ENCODE measurements at regions not wholly inside any gene's neighbourhood (a gene's known extent, or its start where the extent isn't known, plus 50 kb on each side); places are given as distances from the start of the nearest gene placed in this dataset.

DNA sequence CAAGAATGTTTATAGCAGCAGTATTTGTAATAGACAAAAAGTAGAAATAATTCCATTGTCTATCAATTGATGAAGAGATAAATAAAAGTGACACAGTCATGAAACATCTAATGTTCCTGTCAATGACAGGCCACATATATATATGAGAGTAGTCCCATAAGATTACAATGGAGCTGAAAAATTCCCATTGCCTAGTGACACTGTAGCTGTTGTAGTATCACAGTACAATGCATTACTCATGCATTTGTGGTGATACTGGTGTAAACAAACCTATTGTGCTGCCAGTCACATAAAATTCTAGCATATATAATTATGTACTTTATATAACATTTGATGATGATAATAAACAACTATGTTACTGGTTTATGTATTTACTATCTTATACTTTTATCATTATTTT is 141.9 kb upstream of the LYPLAL1 start:
- intact Hi-C loops (cut with micrococcal nuclease) = no loop called here
- no peaks in the 10 kb centered on the region for H3K27me3 ChIP-seq (ENCODE audit: insufficient read depth, low read length)
- no peak overlapping the region for H2AFZ ChIP-seq (ENCODE audit: low read depth, low read length, poor library complexity, severe bottlenecking)
- H3K9me2 ChIP-seq (ENCODE audit: insufficient read depth) = no peaks in the 10 kb centered on the region
- ChIA-PET CTCF (no interaction called here), RAD21 (ENCODE audit: low non-redundant PET in 1 of 2, low total read pairs in 2 of 2, uncharacterized antibody in 2 of 2, unreplicated experiment in 2 of 2) (no interaction called here), POLR2A (no interaction called here)
- ATAC-seq = no peak
- no peak overlapping the region for H3K4me2 ChIP-seq (ENCODE audit: low read length)
- no peaks in the 10 kb centered on the region for H3K79me2 ChIP-seq (ENCODE audit: insufficient read depth, low read length)
- no peak for DNase-seq (ENCODE audit: low read depth, low spot score)
- no peaks in the 10 kb centered on the region for H4K20me1 ChIP-seq (ENCODE audit: insufficient read depth)
- H3K9ac ChIP-seq (ENCODE audit: low read length) = no peak overlapping the region
- no peak overlapping the region for H3K4me3 ChIP-seq (replicated peaks in 1 of 2; ENCODE audit: low read depth in 1 of 2, low read length in 2 of 2)
- H3K36me3 ChIP-seq (ENCODE audit: control insufficient read depth in 1 of 2, insufficient read depth in 2 of 2, low read length in 2 of 2) = no peaks in the 10 kb centered on the region
- BruUV-seq (replicated peaks) = no TSS peak
- H3K4me1 ChIP-seq (ENCODE audit: control insufficient read depth in 1 of 2, insufficient read depth in 2 of 2, low read length in 2 of 2) = no peaks in the 10 kb centered on the region
- H3K27ac ChIP-seq (ENCODE audit: low read depth, low read length) = no peak overlapping the region
- no peaks in the 10 kb centered on the region for H3K9me3 ChIP-seq (ENCODE audit: control insufficient read depth in 1 of 2, insufficient read depth in 1 of 2, low read depth in 1 of 2, low read length in 2 of 2)
- TF ChIP-seq, protein P1, sequence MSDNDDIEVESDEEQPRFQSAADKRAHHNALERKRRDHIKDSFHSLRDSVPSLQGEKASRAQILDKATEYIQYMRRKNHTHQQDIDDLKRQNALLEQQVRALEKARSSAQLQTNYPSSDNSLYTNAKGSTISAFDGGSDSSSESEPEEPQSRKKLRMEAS (IDR thresholded peaks at IDR 0.05) = no peak
- TF ChIP-seq, protein P2, sequence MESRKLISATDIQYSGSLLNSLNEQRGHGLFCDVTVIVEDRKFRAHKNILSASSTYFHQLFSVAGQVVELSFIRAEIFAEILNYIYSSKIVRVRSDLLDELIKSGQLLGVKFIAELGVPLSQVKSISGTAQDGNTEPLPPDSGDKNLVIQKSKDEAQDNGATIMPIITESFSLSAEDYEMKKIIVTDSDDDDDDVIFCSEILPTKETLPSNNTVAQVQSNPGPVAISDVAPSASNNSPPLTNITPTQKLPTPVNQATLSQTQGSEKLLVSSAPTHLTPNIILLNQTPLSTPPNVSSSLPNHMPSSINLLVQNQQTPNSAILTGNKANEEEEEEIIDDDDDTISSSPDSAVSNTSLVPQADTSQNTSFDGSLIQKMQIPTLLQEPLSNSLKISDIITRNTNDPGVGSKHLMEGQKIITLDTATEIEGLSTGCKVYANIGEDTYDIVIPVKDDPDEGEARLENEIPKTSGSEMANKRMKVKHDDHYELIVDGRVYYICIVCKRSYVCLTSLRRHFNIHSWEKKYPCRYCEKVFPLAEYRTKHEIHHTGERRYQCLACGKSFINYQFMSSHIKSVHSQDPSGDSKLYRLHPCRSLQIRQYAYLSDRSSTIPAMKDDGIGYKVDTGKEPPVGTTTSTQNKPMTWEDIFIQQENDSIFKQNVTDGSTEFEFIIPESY (IDR thresholded peaks at IDR 0.05; ENCODE audit: extremely low read depth, insufficient replicate concordance, low read length) = no peak
- TF ChIP-seq, protein P3, sequence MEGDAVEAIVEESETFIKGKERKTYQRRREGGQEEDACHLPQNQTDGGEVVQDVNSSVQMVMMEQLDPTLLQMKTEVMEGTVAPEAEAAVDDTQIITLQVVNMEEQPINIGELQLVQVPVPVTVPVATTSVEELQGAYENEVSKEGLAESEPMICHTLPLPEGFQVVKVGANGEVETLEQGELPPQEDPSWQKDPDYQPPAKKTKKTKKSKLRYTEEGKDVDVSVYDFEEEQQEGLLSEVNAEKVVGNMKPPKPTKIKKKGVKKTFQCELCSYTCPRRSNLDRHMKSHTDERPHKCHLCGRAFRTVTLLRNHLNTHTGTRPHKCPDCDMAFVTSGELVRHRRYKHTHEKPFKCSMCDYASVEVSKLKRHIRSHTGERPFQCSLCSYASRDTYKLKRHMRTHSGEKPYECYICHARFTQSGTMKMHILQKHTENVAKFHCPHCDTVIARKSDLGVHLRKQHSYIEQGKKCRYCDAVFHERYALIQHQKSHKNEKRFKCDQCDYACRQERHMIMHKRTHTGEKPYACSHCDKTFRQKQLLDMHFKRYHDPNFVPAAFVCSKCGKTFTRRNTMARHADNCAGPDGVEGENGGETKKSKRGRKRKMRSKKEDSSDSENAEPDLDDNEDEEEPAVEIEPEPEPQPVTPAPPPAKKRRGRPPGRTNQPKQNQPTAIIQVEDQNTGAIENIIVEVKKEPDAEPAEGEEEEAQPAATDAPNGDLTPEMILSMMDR (IDR thresholded peaks at IDR 0.05 in 2 of 3, conservative IDR thresholded peaks at IDR 0.05 in 1 of 3; ENCODE audit: borderline replicate concordance in 1 of 3, insufficient read depth in 1 of 3, low read depth in 2 of 3, low read length in 2 of 3) = no peak
- no peak for TF ChIP-seq FOSL1 (IDR thresholded peaks at IDR 0.05; ENCODE audit: low read depth)
- TF ChIP-seq, protein P4, sequence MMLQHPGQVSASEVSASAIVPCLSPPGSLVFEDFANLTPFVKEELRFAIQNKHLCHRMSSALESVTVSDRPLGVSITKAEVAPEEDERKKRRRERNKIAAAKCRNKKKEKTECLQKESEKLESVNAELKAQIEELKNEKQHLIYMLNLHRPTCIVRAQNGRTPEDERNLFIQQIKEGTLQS (IDR thresholded peaks at IDR 0.05) = no peak
- no peak for TF ChIP-seq EZH2 (IDR thresholded peaks at IDR 0.05)
- no peak for TF ChIP-seq EGR1 (IDR thresholded peaks at IDR 0.05; ENCODE audit: low read depth)
- no peak for TF ChIP-seq EZH2phosphoT487 (IDR thresholded peaks at IDR 0.05; ENCODE audit: borderline replicate concordance)
- TF ChIP-seq, protein P5, sequence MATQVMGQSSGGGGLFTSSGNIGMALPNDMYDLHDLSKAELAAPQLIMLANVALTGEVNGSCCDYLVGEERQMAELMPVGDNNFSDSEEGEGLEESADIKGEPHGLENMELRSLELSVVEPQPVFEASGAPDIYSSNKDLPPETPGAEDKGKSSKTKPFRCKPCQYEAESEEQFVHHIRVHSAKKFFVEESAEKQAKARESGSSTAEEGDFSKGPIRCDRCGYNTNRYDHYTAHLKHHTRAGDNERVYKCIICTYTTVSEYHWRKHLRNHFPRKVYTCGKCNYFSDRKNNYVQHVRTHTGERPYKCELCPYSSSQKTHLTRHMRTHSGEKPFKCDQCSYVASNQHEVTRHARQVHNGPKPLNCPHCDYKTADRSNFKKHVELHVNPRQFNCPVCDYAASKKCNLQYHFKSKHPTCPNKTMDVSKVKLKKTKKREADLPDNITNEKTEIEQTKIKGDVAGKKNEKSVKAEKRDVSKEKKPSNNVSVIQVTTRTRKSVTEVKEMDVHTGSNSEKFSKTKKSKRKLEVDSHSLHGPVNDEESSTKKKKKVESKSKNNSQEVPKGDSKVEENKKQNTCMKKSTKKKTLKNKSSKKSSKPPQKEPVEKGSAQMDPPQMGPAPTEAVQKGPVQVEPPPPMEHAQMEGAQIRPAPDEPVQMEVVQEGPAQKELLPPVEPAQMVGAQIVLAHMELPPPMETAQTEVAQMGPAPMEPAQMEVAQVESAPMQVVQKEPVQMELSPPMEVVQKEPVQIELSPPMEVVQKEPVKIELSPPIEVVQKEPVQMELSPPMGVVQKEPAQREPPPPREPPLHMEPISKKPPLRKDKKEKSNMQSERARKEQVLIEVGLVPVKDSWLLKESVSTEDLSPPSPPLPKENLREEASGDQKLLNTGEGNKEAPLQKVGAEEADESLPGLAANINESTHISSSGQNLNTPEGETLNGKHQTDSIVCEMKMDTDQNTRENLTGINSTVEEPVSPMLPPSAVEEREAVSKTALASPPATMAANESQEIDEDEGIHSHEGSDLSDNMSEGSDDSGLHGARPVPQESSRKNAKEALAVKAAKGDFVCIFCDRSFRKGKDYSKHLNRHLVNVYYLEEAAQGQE (IDR thresholded peaks at IDR 0.05; ENCODE audit: low read depth) = no peak
- no peak for TF ChIP-seq JUND (IDR thresholded peaks at IDR 0.05)
- TF ChIP-seq RAD21 (IDR thresholded peaks at IDR 0.05; ENCODE audit: low read depth) = no peak
